Stimulated activated CD8-positive, alpha-beta memory T cell treated with anti-CD3 and anti-CD28 coated beads, Interleukin-7, amount 100 ng/mL, for 1 hour (primary cell): ENCODE measurements at regions not wholly inside any gene's neighbourhood (a gene's known extent, or its start where the extent isn't known, plus 50 kb on each side); places are given as distances from the start of the nearest gene placed in this dataset.

Source experiments
- DNase-seq, 2 donors: peaks; one replicate each; pipeline ENCODE4 v3.0.0-alpha.2; 2020; ENCODE audit warnings: low read depth in 2 of 2

- no peak for DNase-seq
Measured at GRCh38 chr2:16334886-16335603, 330.6 kb downstream of the CYRIA start.

GRCh38 chr2:16334366-16334765 lies 331.3 kb downstream of the CYRIA start:
- DNase-seq = no peak

GRCh38 chr2:16333681-16334080 lies 332.0 kb downstream of the CYRIA start:
- no peak for DNase-seq

GRCh38 chr2:16332681-16333557 lies 332.7 kb downstream of the CYRIA start:
- DNase-seq = no peak

GRCh38 chr2:16331772-16332171 lies 333.9 kb downstream of the CYRIA start:
- no peak for DNase-seq

- no peak for DNase-seq
Measured at GRCh38 chr2:16330982-16331381, 334.7 kb downstream of the CYRIA start.

- no peak for DNase-seq
Measured at GRCh38 chr2:16330571-16330970, 335.1 kb downstream of the CYRIA start.

- no peak for DNase-seq
Measured at GRCh38 chr2:16330012-16330411, 335.6 kb downstream of the CYRIA start.

- DNase-seq = no peak
Measured at GRCh38 chr2:16329421-16329820, 336.2 kb downstream of the CYRIA start.

GRCh38 chr2:16328521-16329190 lies 337.0 kb downstream of the CYRIA start:
- DNase-seq = no peak

GRCh38 chr2:16327326-16327725 lies 338.3 kb downstream of the CYRIA start:
- DNase-seq = no peak

GRCh38 chr2:16326711-16327300 lies 338.8 kb downstream of the CYRIA start:
- no peak for DNase-seq

- DNase-seq = no peak
Measured at GRCh38 chr2:16325976-16326510, 339.6 kb downstream of the CYRIA start.

GRCh38 chr2:16325016-16325975 lies 340.3 kb downstream of the CYRIA start:
- no peak for DNase-seq

GRCh38 chr2:16324544-16324937 lies 341.1 kb downstream of the CYRIA start:
- DNase-seq = no peak

- no peak for DNase-seq
Measured at GRCh38 chr2:16323551-16324543, 341.8 kb downstream of the CYRIA start.

GRCh38 chr2:16323126-16323520 lies 342.5 kb downstream of the CYRIA start:
- no peak for DNase-seq

GRCh38 chr2:16322308-16323125 lies 343.1 kb downstream of the CYRIA start:
- no peak for DNase-seq

GRCh38 chr2:16321872-16322271 lies 343.8 kb downstream of the CYRIA start:
- no peak for DNase-seq
